H1 (cell line): ENCODE measurements at regions not wholly inside any gene's neighbourhood (a gene's known extent, or its start where the extent isn't known, plus 50 kb on each side); places are given as distances from the start of the nearest gene placed in this dataset.

Source experiments
- CTCF ChIA-PET: fragments of 300-600 bp; sonication (Branson Sonifier 250); formaldehyde crosslinking; loops from one replicate; lab custom pipeline; 2021; ENCODE audit not compliant: partially characterized antibody; lab: Charles Lee
- POLR2A ChIA-PET: fragments of 300-600 bp; sonication (Branson Sonifier 250); formaldehyde crosslinking; loops from one replicate; lab custom pipeline; 2021; ENCODE audit warnings: inconsistent platforms; ENCODE audit not compliant: partially characterized antibody; lab: Charles Lee
- DNase-seq, 2 experiments: peaks; one replicate each; pipeline versions ENCODE4 v3.0.0 to v3.0.0-alpha.2; 2010 to 2022; ENCODE audit warnings: low spot score in 2 of 2, low read depth in 1 of 2, mixed read lengths in 1 of 2
- FAIRE-seq: peaks from 2 replicates; lab custom pipeline; 2011; peaks lifted over from hg19 to GRCh38; lab: Jason Lieb, UNC
- H2AFZ ChIP-seq: 2 replicates; pipeline ENCODE4 v1.8.1; 2012; ENCODE audit warnings: low read length, inconsistent platforms
- H2AK5ac ChIP-seq: 2 replicates; pipeline ENCODE4 v1.6.1; 2013; ENCODE audit warnings: low read depth, low read length
- H2BK120ac ChIP-seq: replicated peaks from 2 replicates; pipeline ENCODE3; 2013; ENCODE audit warnings: low read depth, low read length, inconsistent platforms
- H2BK12ac ChIP-seq: 2 replicates; pipeline ENCODE4 v1.6.1; 2013; ENCODE audit warnings: low read depth, low read length
- H2BK15ac ChIP-seq: 2 replicates; pipeline ENCODE4 v1.6.1; 2013; ENCODE audit warnings: low read length
- H2BK20ac ChIP-seq: 2 replicates; pipeline ENCODE4 v1.6.1; 2013; ENCODE audit warnings: low read length
- H2BK5ac ChIP-seq: 2 replicates; pipeline ENCODE4 v1.6.1; 2013; ENCODE audit warnings: low read depth, low read length
- H3K14ac ChIP-seq: 2 replicates; pipeline ENCODE4 v1.6.1; 2013; ENCODE audit warnings: inconsistent platforms; ENCODE audit not compliant: insufficient read length
- H3K18ac ChIP-seq: 2 replicates; pipeline ENCODE4 v1.6.1; 2013; ENCODE audit warnings: low read length; ENCODE audit errors: extremely low read depth
- H3K23ac ChIP-seq: 2 replicates; pipeline ENCODE4 v1.6.1; 2013; ENCODE audit warnings: inconsistent platforms; ENCODE audit not compliant: insufficient read length
- H3K23me2 ChIP-seq: 2 replicates; pipeline ENCODE4 v1.6.1; 2013; ENCODE audit warnings: low read depth, low read length
- H3K27ac ChIP-seq: 2 replicates; pipeline ENCODE4 v1.6.1; 2011; ENCODE audit warnings: low read depth, low read length, inconsistent platforms
- H3K27me3 ChIP-seq, 4 experiments: replicated peaks in 1 of 4; 1 replicate in 1 of 4; 2 replicates in 3 of 4; pipeline versions ENCODE4 v1.6.1 to v1.8.1; 2011 to 2013; ENCODE audit warnings: low read length in 3 of 4, mild to moderate bottlenecking in 3 of 4, inconsistent platforms in 2 of 4, mixed read lengths in 2 of 4, moderate library complexity in 1 of 4; ENCODE audit not compliant: control insufficient read depth in 3 of 4, insufficient read depth in 3 of 4; ENCODE audit errors: extremely low read depth in 1 of 4
- H3K36me3 ChIP-seq, 4 experiments: 2 replicates each; pipeline versions ENCODE4 v1.6.1 to v1.8.1; 2011 to 2013; ENCODE audit warnings: mild to moderate bottlenecking in 4 of 4, low read length in 3 of 4, moderate library complexity in 2 of 4, control low read depth in 1 of 4, inconsistent platforms in 1 of 4; ENCODE audit not compliant: insufficient read depth in 4 of 4, control insufficient read depth in 2 of 4
- H3K4ac ChIP-seq: replicated peaks from 2 replicates; pipeline ENCODE3; 2013; ENCODE audit warnings: low read length, low read depth, mixed read lengths, inconsistent platforms; ENCODE audit not compliant: insufficient read length
- H3K4me1 ChIP-seq, 4 experiments: replicated peaks in 1 of 4; 1 replicate in 1 of 4; 2 replicates in 3 of 4; pipeline versions ENCODE4 v1.6.1 to v1.8.1; 2011 to 2013; ENCODE audit warnings: low read length in 3 of 4, inconsistent platforms in 2 of 4, mixed read lengths in 1 of 4; ENCODE audit not compliant: insufficient read depth in 4 of 4, control insufficient read depth in 3 of 4
- H3K4me2 ChIP-seq, 2 experiments: 2 replicates each; pipeline versions ENCODE4 v1.6.1 to v1.8.1; 2011 to 2013; ENCODE audit warnings: low read depth in 2 of 2, low read length in 2 of 2, control low read depth in 1 of 2, inconsistent platforms in 1 of 2, mild to moderate bottlenecking in 1 of 2; ENCODE audit not compliant: insufficient read depth in 1 of 2
- H3K4me3 ChIP-seq, 4 experiments: fragments of 200-600, 300-600 bp in 1 of 4; sonication (generic), shearing (Covaris generic), sonication (Bioruptor Twin) in 1 of 4; 2 replicates each; pipeline versions ENCODE4 v1.5.1 to v1.8.1; 2011 to 2016; ENCODE audit warnings: low read length in 4 of 4, low read depth in 3 of 4, control low read depth in 2 of 4, inconsistent platforms in 2 of 4, mild to moderate bottlenecking in 2 of 4, mixed read lengths in 1 of 4, moderate library complexity in 1 of 4; ENCODE audit not compliant: insufficient read depth in 2 of 4; ENCODE audit errors: extremely low read depth in 1 of 4
- H3K56ac ChIP-seq: replicated peaks from 2 replicates; pipeline ENCODE3; 2013; ENCODE audit warnings: low read depth, mild to moderate bottlenecking, mixed read lengths, low read length, inconsistent platforms; ENCODE audit not compliant: insufficient read length
- H3K79me1 ChIP-seq: 2 replicates; pipeline ENCODE4 v1.6.1; 2013; ENCODE audit warnings: low read depth, low read length, control low read depth
- H3K79me2 ChIP-seq, 2 experiments: 2 replicates each; pipeline versions ENCODE4 v1.6.1 to v1.8.1; 2012 to 2013; ENCODE audit warnings: low read length in 2 of 2, mild to moderate bottlenecking in 2 of 2, inconsistent platforms in 1 of 2; ENCODE audit not compliant: insufficient read depth in 2 of 2, control insufficient read depth in 1 of 2
- H3K9ac ChIP-seq, 4 experiments: replicated peaks in 1 of 4; 1 replicate in 1 of 4; 2 replicates in 3 of 4; pipeline versions ENCODE4 v1.6.1 to v1.8.1; 2011 to 2013; ENCODE audit warnings: low read depth in 3 of 4, low read length in 3 of 4, control low read depth in 2 of 4, mild to moderate bottlenecking in 2 of 4, moderate library complexity in 2 of 4, inconsistent platforms in 1 of 4; ENCODE audit errors: extremely low read depth in 1 of 4
- H3K9me3 ChIP-seq, 2 experiments: 2 replicates each; pipeline versions ENCODE4 v1.6.1 to v1.8.1; 2012 to 2013; ENCODE audit warnings: mild to moderate bottlenecking in 2 of 2, moderate library complexity in 2 of 2, control low read depth in 1 of 2, inconsistent platforms in 1 of 2, low read depth in 1 of 2, low read length in 1 of 2, mixed read lengths in 1 of 2; ENCODE audit not compliant: insufficient read depth in 2 of 2
- H4K20me1 ChIP-seq, 2 experiments: replicated peaks in 1 of 2; 2 replicates each; pipeline versions ENCODE3 to v1.8.1; 2011 to 2013; ENCODE audit warnings: inconsistent platforms in 2 of 2, low read length in 2 of 2, mild to moderate bottlenecking in 1 of 2; ENCODE audit not compliant: insufficient read depth in 2 of 2, control insufficient read depth in 1 of 2
- H4K5ac ChIP-seq: 2 replicates; pipeline ENCODE4 v1.6.1; 2013; ENCODE audit warnings: low read length, low read depth, mixed read lengths, inconsistent platforms; ENCODE audit not compliant: insufficient read length
- H4K8ac ChIP-seq: 2 replicates; pipeline ENCODE4 v1.8.0; 2013; ENCODE audit warnings: mild to moderate bottlenecking, moderate library complexity, low read length, inconsistent platforms; ENCODE audit not compliant: insufficient read depth; ENCODE audit errors: extremely low read depth
- H4K91ac ChIP-seq: replicated peaks from 2 replicates; pipeline ENCODE3; 2013; ENCODE audit warnings: low read length, mixed read lengths, inconsistent platforms; ENCODE audit not compliant: insufficient read length
- BRCA1 ChIP-seq: IDR thresholded peaks from 2 replicates; pipeline ENCODE4 v1.6.1; 2012; ENCODE audit warnings: low read depth, low read length, improper control_type of control experiment
- CBX5 ChIP-seq: fragments of 300-800, 300-1000 bp; sonication (generic); IDR thresholded peaks from 2 replicates; pipeline ENCODE4 v1.7.1; 2016; ENCODE audit warnings: antibody characterized with exemption, low read length, low read depth
- CBX8 ChIP-seq: fragments of 300-800, 300-1000 bp; sonication (generic); IDR thresholded peaks from 2 replicates; pipeline ENCODE4 v1.7.1; 2016; ENCODE audit warnings: low read depth, low read length, borderline replicate concordance
- CHD2 ChIP-seq: IDR thresholded peaks from 2 replicates; pipeline ENCODE4 v1.6.1; 2012; ENCODE audit warnings: low read length, improper control_type of control experiment
- SUZ12 ChIP-seq: fragments of 200-600 bp; sonication (generic); IDR thresholded peaks from 2 replicates; pipeline ENCODE4 v1.6.1; 2012; ENCODE audit warnings: mild to moderate bottlenecking, inconsistent platforms, low read length, moderate library complexity, mixed read lengths
- TAF1 ChIP-seq: IDR thresholded peaks from 2 replicates; pipeline ENCODE4 v1.6.1; 2011; ENCODE audit warnings: mild to moderate bottlenecking, low read depth, low read length
- TBP ChIP-seq: IDR thresholded peaks from 2 replicates; pipeline ENCODE4 v1.6.1; 2011; ENCODE audit warnings: low read depth, low read length, improper control_type of control experiment
- ZNF274 ChIP-seq: IDR thresholded peaks from 2 replicates; pipeline ENCODE4 v1.7.0; 2012; ENCODE audit warnings: low read length, borderline replicate concordance; ENCODE audit errors: extremely low read depth
- WGBS, 2 experiments: shearing (Covaris generic) in 1 of 2; methylation state at CpG; one replicate each; pipeline versions ENCODE4 v1.1.6 to v1.1.7; 2013 to 2015; ENCODE audit warnings: low lambda C conversion rate in 2 of 2, mixed read lengths in 2 of 2, inconsistent platforms in 1 of 2, low coverage in 1 of 2, missing lambda C conversion rate in 1 of 2; ENCODE audit not compliant: insufficient replicate concordance in 2 of 2, insufficient coverage in 1 of 2, insufficient read length in 1 of 2; ENCODE audit errors: extremely low coverage in 1 of 2, missing lambda C conversion rate in 1 of 2; 5-methylcytosine and 5-hydroxymethylcytosine counted together
- TF ChIP-seq, protein P1 (sequence below), 3 experiments: IDR thresholded peaks; 1 replicate in 2 of 3; 2 replicates in 1 of 3; pipeline versions ENCODE4 v1.5.1 to v1.6.1; 2011; ENCODE audit warnings: low read length in 3 of 3, mild to moderate bottlenecking in 3 of 3, inconsistent platforms in 2 of 3, low read depth in 1 of 3, moderate library complexity in 1 of 3; ENCODE audit not compliant: insufficient read depth in 1 of 3; ENCODE audit errors: control extremely low read depth in 1 of 3
- TF ChIP-seq, protein P2 (sequence below): IDR thresholded peaks from 2 replicates; pipeline ENCODE4 v1.6.1; 2011; ENCODE audit warnings: low read depth, mild to moderate bottlenecking, low read length; ENCODE audit not compliant: insufficient read depth

DNA sequence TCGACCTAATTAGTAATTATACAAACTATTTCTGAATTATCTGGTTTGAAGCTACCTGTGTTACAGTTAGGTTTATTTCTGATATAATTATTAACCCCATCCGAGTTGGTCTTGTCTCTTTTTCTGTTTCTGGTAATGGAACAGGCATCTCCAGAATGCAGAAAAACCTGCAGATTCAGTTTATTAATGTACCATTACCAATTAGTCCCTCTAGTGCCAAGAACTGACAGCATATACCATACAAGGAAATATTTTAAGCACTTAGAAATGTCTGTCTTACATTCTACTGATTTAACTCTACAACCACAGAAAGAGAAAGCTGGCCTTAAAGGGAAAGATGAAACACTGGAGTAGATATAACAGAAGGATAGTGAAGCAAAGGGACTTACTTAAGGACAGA lies 570.6 kb downstream of the CENPC start:
- H2BK5ac ChIP-seq: no peak overlapping the region
- H3K27ac ChIP-seq: no peak overlapping the region
- H2BK20ac ChIP-seq: no peak overlapping the region
- DNase-seq (no peak), FAIRE-seq (no peak)
- no peaks in the 10 kb centered on the region for H3K36me3 ChIP-seq
- no peak overlapping the region for H2BK120ac ChIP-seq
- H2BK12ac ChIP-seq: no peak overlapping the region
- H3K18ac ChIP-seq: no peak overlapping the region
- H4K20me1 ChIP-seq: no peaks in the 10 kb centered on the region
- H2AFZ ChIP-seq: no peak overlapping the region
- H3K9me3 ChIP-seq: no peaks in the 10 kb centered on the region
- H3K23ac ChIP-seq: no peak overlapping the region
- no peaks in the 10 kb centered on the region for H3K79me2 ChIP-seq
- ChIA-PET CTCF (interaction anchor here (1.0 kb wide), 1 partner anchor 105 kb away, joined by 4 read pairs; no protein-coding TSS in a partner anchor), POLR2A (no interaction called here)
- H3K27me3 ChIP-seq: no peaks in the 10 kb centered on the region
- H3K4ac ChIP-seq: no peak overlapping the region
- H3K14ac ChIP-seq: no peak overlapping the region
- H2BK15ac ChIP-seq: no peak overlapping the region
- no peak overlapping the region for H2AK5ac ChIP-seq
- no peak overlapping the region for H3K4me2 ChIP-seq
- H4K5ac ChIP-seq: no peak overlapping the region
- H3K79me1 ChIP-seq: no peaks in the 10 kb centered on the region
- TF ChIP-seq TAF1 (no peak), CHD2 (no peak), TBP (no peak), CBX8 (no peak), SUZ12 (no peak), CBX5 (no peak), BRCA1 (no peak), ZNF274 (no peak)
- TF ChIP-seq, protein P1, sequence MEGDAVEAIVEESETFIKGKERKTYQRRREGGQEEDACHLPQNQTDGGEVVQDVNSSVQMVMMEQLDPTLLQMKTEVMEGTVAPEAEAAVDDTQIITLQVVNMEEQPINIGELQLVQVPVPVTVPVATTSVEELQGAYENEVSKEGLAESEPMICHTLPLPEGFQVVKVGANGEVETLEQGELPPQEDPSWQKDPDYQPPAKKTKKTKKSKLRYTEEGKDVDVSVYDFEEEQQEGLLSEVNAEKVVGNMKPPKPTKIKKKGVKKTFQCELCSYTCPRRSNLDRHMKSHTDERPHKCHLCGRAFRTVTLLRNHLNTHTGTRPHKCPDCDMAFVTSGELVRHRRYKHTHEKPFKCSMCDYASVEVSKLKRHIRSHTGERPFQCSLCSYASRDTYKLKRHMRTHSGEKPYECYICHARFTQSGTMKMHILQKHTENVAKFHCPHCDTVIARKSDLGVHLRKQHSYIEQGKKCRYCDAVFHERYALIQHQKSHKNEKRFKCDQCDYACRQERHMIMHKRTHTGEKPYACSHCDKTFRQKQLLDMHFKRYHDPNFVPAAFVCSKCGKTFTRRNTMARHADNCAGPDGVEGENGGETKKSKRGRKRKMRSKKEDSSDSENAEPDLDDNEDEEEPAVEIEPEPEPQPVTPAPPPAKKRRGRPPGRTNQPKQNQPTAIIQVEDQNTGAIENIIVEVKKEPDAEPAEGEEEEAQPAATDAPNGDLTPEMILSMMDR (IDR thresholded peaks at IDR 0.05; ENCODE audit: control extremely low read depth in 1 of 3, insufficient read depth in 1 of 3, low read depth in 1 of 3, low read length in 3 of 3): no peak
- TF ChIP-seq, protein P2, sequence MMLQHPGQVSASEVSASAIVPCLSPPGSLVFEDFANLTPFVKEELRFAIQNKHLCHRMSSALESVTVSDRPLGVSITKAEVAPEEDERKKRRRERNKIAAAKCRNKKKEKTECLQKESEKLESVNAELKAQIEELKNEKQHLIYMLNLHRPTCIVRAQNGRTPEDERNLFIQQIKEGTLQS: no peak
- 88% methylated on average over 2 of the region's 2 CpGs; no CpG with 5 or more reads in 1 of the 2 experiments for WGBS, 2 experiments
- H3K4me1 ChIP-seq: no peaks in the 10 kb centered on the region
- no peak overlapping the region for H4K91ac ChIP-seq
- H3K56ac ChIP-seq: no peak overlapping the region
- no peak overlapping the region for H3K9ac ChIP-seq
- H3K4me3 ChIP-seq: no peak overlapping the region
- H4K8ac ChIP-seq: no peak overlapping the region
- H3K23me2 ChIP-seq: no peaks in the 10 kb centered on the region
